AG04450 (cell line): ENCODE measurements at regions not wholly inside any gene's neighbourhood (a gene's known extent, or its start where the extent isn't known, plus 50 kb on each side); places are given as distances from the start of the nearest gene placed in this dataset.

ENCODE experiments used
- CTCF ChIA-PET: fragments of 300-600, 350-600 bp; formaldehyde crosslinking; extraction: SDS; loops from one replicate; lab custom pipeline; 2022; ENCODE audit warnings: antibody characterized with exemption, inconsistent platforms; lab: Charles Lee
- POLR2A ChIA-PET: fragments of 350-600 bp; formaldehyde crosslinking; extraction: SDS; loops from one replicate; lab custom pipeline; 2021; ENCODE audit warnings: antibody characterized with exemption, inconsistent platforms; lab: Yijun Ruan, JAX
- DNase-seq: peaks from one replicate; pipeline ENCODE4 v3.0.0-alpha.2; 2011; ENCODE audit warnings: low read depth, low spot score
- H3K27ac ChIP-seq: one replicate; pipeline ENCODE4 v1.5.1; 2012; ENCODE audit warnings: low read depth, low read length, control low read depth
- H3K27me3 ChIP-seq: one replicate; pipeline ENCODE4 v1.6.0; 2012; ENCODE audit warnings: low read length; ENCODE audit not compliant: control insufficient read depth, insufficient read depth
- H3K4me3 ChIP-seq: 2 replicates; pipeline ENCODE4 v1.5.1; 2011; ENCODE audit warnings: mild to moderate bottlenecking, low read depth, low read length, control low read depth
- H3K9me3 ChIP-seq: 2 replicates; pipeline ENCODE4 v1.5.1; 2012; ENCODE audit warnings: low read length; ENCODE audit not compliant: control insufficient read depth, insufficient read depth
- TF ChIP-seq, protein P1 (sequence below): IDR thresholded peaks from 2 replicates; pipeline ENCODE4 v1.5.1; 2011; ENCODE audit warnings: low read depth, low read length, control low read depth, inconsistent platforms

- Histone ChIP-seq H3K27ac (no peak overlapping the region), H3K4me3 (no peak overlapping the region), H3K27me3 (peaks cover 29% of the 10 kb centered on the region), H3K9me3 (no peaks in the 10 kb centered on the region)
- CTCF ChIA-PET = interaction anchor here (0.6 kb wide), 1 partner anchor 143 kb away, joined by 3 read pairs; no protein-coding TSS in a partner anchor
- POLR2A ChIA-PET = no interaction called here
- TF ChIP-seq, protein P1, sequence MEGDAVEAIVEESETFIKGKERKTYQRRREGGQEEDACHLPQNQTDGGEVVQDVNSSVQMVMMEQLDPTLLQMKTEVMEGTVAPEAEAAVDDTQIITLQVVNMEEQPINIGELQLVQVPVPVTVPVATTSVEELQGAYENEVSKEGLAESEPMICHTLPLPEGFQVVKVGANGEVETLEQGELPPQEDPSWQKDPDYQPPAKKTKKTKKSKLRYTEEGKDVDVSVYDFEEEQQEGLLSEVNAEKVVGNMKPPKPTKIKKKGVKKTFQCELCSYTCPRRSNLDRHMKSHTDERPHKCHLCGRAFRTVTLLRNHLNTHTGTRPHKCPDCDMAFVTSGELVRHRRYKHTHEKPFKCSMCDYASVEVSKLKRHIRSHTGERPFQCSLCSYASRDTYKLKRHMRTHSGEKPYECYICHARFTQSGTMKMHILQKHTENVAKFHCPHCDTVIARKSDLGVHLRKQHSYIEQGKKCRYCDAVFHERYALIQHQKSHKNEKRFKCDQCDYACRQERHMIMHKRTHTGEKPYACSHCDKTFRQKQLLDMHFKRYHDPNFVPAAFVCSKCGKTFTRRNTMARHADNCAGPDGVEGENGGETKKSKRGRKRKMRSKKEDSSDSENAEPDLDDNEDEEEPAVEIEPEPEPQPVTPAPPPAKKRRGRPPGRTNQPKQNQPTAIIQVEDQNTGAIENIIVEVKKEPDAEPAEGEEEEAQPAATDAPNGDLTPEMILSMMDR = peak; percentile 35; the same call in 1 of the 2 replicates
- no peak for DNase-seq
Observed at GRCh38 chr12:94754653-94755052, 104.3 kb upstream of the TMCC3 start.

- H3K27ac ChIP-seq = no peak overlapping the region
- H3K27me3 ChIP-seq = peaks cover 34% of the 10 kb centered on the region
- TF ChIP-seq, protein P1 = no peak
- DNase-seq = no peak
- ChIA-PET POLR2A (no interaction called here), CTCF (no interaction called here)
- no peaks in the 10 kb centered on the region for H3K9me3 ChIP-seq
- no peak overlapping the region for H3K4me3 ChIP-seq
Observed at GRCh38 chr12:94753036-94753679, 102.8 kb upstream of the TMCC3 start.

DNA sequence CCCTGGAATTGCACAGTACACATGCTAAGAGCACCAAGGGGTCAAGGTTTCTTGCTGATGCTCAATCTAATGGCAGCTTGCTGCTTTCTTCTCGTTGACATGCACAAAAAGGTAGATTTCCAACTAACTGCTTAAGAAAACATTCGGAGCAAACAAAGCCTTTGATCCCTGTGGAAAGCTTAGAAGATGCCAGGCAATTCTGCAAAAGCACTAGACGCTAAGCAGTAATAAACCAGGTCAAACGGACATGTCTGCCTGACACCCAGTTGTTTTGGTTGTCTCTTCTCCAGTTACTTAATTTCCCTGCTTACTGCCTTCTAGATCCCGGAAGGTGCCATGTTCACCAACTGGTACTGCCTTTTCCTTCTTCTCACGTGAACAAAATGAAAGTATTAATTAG is 100.5 kb upstream of the TMCC3 start:
- H3K9me3 ChIP-seq = no peaks in the 10 kb centered on the region
- peaks cover 27% of the 10 kb centered on the region for H3K27me3 ChIP-seq
- TF ChIP-seq, protein P1 = no peak
- H3K4me3 ChIP-seq = no peak overlapping the region
- no peak overlapping the region for H3K27ac ChIP-seq
- DNase-seq = no peak
- CTCF ChIA-PET = no interaction called here
- POLR2A ChIA-PET = interaction anchor here (0.7 kb wide), 1 partner anchor 25 kb away, joined by 6 read pairs; no protein-coding TSS in a partner anchor

GRCh38 chr12:94749890-94750289 is 99.5 kb upstream of the TMCC3 start:
- POLR2A ChIA-PET = no interaction called here
- Histone ChIP-seq H3K27ac (no peak overlapping the region), H3K27me3 (peaks cover 27% of the 10 kb centered on the region), H3K4me3 (no peak overlapping the region), H3K9me3 (no peaks in the 10 kb centered on the region)
- no peak for DNase-seq
- CTCF ChIA-PET = no interaction called here
- TF ChIP-seq, protein P1 = no peak

DNA sequence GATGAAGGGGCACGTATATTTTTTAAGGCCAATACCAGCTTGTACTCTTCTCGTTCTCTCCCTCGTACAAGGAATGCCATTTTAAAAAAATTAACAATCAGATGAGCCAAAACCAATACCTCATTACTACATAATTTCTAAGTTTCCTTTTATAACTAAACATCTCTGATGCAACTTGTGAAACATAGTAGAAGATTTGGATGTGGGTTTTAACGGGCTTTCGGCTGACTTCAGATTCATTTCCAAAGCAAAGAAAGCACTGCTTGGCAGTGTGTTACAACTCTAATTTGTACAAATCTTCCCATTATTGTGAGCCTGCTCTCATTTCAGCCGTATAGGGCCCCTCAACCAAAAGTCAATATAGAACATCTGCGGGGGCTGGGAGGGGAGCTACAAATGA is 99.1 kb upstream of the TMCC3 start:
- Histone ChIP-seq H3K27ac (no peak overlapping the region), H3K9me3 (no peaks in the 10 kb centered on the region), H3K27me3 (peaks cover 27% of the 10 kb centered on the region), H3K4me3 (no peak overlapping the region)
- DNase-seq = no peak
- TF ChIP-seq, protein P1 = no peak
- ChIA-PET POLR2A (no interaction called here), CTCF (no interaction called here)
